Stimulated activated CD8-positive, alpha-beta memory T cell treated with anti-CD3 and anti-CD28 coated beads, Interleukin-7, amount 100 ng/mL, for 24 hours (primary cell): ENCODE measurements at regions not wholly inside any gene's neighbourhood (a gene's known extent, or its start where the extent isn't known, plus 50 kb on each side); places are given as distances from the start of the nearest gene placed in this dataset.

Source experiments
- DNase-seq: peaks from one replicate; pipeline ENCODE4 v3.0.0-alpha.2; 2020; ENCODE audit warnings: low read depth

- DNase-seq = no peak
These were observed 379.7 kb upstream of the ZMIZ1 start for GRCh38 chr10:78688901-78689583.

- DNase-seq = no peak
These were observed 379.2 kb upstream of the ZMIZ1 start for GRCh38 chr10:78689584-78689935.

- DNase-seq = no peak
These were observed 378.2 kb upstream of the ZMIZ1 start for GRCh38 chr10:78690354-78691111.

- DNase-seq = no peak
These were observed 377.3 kb upstream of the ZMIZ1 start for GRCh38 chr10:78691301-78692030.

GRCh38 chr10:78692071-78692470 lies 376.7 kb upstream of the ZMIZ1 start:
- no peak for DNase-seq

GRCh38 chr10:78695846-78696245 lies 372.9 kb upstream of the ZMIZ1 start:
- DNase-seq = no peak

GRCh38 chr10:78696791-78697395 lies 371.9 kb upstream of the ZMIZ1 start:
- no peak for DNase-seq

- no peak for DNase-seq
These were observed 368.8 kb upstream of the ZMIZ1 start for GRCh38 chr10:78699971-78700370.

- DNase-seq = no peak
These were observed 368.4 kb upstream of the ZMIZ1 start for GRCh38 chr10:78700413-78700812.

- no peak for DNase-seq
These were observed 367.8 kb upstream of the ZMIZ1 start for GRCh38 chr10:78700816-78701520.

- no peak for DNase-seq
These were observed 366.6 kb upstream of the ZMIZ1 start for GRCh38 chr10:78702186-78702585.

- no peak for DNase-seq
These were observed 365.9 kb upstream of the ZMIZ1 start for GRCh38 chr10:78702876-78703275.

- DNase-seq = no peak
These were observed 365.2 kb upstream of the ZMIZ1 start for GRCh38 chr10:78703593-78703992.

- DNase-seq = no peak
These were observed 362.5 kb upstream of the ZMIZ1 start for GRCh38 chr10:78706256-78706655.

- DNase-seq = no peak
These were observed 361.8 kb upstream of the ZMIZ1 start for GRCh38 chr10:78706726-78707540.

- DNase-seq = no peak
These were observed 361.0 kb upstream of the ZMIZ1 start for GRCh38 chr10:78707745-78708144.

GRCh38 chr10:78712147-78712546 lies 356.6 kb upstream of the ZMIZ1 start:
- no peak for DNase-seq

- no peak for DNase-seq
These were observed 355.1 kb upstream of the ZMIZ1 start for GRCh38 chr10:78713659-78714058.

GRCh38 chr10:78714225-78714624 lies 354.5 kb upstream of the ZMIZ1 start:
- no peak for DNase-seq

GRCh38 chr10:78715435-78715834 lies 353.3 kb upstream of the ZMIZ1 start:
- DNase-seq = no peak

GRCh38 chr10:78716043-78716660 lies 352.6 kb upstream of the ZMIZ1 start:
- DNase-seq = no peak
